GM13977 (cell line): ENCODE measurements at regions not wholly inside any gene's neighbourhood (a gene's known extent, or its start where the extent isn't known, plus 50 kb on each side); places are given as distances from the start of the nearest gene placed in this dataset.

Experiments
- DNase-seq: peaks from one replicate; pipeline ENCODE4 v3.0.0; 2012; ENCODE audit warnings: low spot score
- in situ Hi-C: fragments of 300-500 bp; cut with MboI; formaldehyde crosslinking; loops from one replicate; pipeline ENCODE4 v1.12.0; 2022; ENCODE audit warnings: low sequenced_read_pairs, low pct_unique_long_range_greater_than_20kb, mixed read lengths, inconsistent platforms; ENCODE audit not compliant: unreplicated experiment
- TF ChIP-seq, protein P1 (sequence below): IDR thresholded peaks from 2 replicates; pipeline ENCODE4 v1.5.1; 2012; ENCODE audit warnings: mild to moderate bottlenecking, control low read depth; ENCODE audit not compliant: insufficient read depth; ENCODE audit errors: extremely low read depth, missing control alignments

DNA sequence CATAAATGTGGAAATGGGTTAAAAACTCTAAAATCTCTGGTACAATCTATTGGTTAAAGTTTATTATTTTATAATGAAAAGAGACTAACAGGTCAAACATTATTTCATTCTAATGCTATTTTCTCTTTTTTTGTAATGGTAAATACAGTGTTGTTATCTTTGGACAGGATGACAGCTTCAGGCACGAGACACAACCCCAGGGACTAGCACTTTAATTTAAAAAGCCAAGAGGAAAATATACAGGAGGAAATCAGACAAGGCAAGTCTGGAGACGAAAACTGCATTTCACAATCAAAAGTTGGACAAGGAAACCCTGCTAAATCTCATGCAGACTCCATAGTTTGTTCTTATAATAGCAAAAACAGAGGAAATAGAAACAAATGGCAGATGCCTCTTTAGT is 589.1 kb upstream of the CDH8 start:
- DNase-seq, result no peak
- in situ Hi-C loops, result no loop called here
- TF ChIP-seq, protein P1, sequence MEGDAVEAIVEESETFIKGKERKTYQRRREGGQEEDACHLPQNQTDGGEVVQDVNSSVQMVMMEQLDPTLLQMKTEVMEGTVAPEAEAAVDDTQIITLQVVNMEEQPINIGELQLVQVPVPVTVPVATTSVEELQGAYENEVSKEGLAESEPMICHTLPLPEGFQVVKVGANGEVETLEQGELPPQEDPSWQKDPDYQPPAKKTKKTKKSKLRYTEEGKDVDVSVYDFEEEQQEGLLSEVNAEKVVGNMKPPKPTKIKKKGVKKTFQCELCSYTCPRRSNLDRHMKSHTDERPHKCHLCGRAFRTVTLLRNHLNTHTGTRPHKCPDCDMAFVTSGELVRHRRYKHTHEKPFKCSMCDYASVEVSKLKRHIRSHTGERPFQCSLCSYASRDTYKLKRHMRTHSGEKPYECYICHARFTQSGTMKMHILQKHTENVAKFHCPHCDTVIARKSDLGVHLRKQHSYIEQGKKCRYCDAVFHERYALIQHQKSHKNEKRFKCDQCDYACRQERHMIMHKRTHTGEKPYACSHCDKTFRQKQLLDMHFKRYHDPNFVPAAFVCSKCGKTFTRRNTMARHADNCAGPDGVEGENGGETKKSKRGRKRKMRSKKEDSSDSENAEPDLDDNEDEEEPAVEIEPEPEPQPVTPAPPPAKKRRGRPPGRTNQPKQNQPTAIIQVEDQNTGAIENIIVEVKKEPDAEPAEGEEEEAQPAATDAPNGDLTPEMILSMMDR, result no peak

DNA sequence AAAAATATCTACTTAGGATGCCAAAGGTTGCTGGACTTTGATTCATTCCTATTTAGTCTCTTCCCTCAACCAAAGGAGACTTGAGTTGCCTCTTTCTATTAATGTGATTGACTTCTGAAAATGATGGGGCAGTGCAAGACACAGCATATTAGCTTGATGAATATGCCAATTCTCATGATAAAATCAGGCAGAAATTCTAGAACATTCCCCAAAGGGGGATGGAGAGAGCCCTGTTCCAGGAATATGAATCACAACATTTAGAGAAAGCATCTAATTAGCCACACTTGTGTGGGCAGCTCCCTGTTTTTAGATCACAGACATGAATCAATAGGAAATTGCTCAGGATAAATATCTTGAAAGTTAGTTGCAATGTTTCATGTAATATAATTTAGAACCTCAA is 584.0 kb upstream of the CDH8 start:
- in situ Hi-C loops, result no loop called here

DNA sequence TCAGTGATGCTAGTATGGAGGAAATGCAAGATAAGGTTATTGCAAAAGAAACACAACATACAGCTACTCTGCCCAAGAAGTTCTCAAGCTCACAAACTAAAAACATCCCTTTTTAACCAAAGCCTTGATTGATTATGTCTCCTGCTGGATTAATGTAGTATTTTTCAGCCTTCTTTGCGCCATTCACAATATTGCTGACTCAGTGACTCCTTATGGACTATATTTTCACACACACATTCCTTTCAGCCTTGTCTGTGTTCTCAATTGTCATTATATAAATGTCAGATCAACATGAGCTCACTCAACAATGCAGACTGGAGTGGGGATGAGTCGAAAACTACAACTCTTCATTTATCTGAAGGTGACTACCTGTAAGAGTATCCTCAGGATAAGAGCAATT is 579.3 kb upstream of the CDH8 start:
- in situ Hi-C loops, result no loop called here
- TF ChIP-seq, protein P1, result no peak

More for the DNA sequence above, 584.0 kb upstream of the CDH8 start:
- no peak for DNase-seq
- TF ChIP-seq, protein P1, result no peak

DNA sequence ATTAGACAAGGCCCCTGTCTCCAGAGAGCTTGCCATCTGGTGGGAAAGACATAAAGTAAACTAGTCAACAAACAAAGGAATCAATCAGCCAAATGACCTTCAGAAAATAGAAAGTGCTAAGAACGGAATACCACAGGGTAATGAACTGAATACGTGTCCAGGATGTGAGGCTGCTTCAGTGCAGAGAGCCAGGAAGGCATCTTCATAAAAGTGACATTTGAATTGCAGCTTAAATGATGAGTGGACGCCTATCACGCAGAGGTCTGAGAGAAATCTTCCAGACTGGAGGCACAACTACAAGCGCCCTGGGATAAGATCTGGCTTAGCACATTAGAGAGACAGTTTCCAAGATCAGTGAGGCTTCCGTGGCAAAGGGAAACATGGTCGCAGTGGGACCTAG is 574.1 kb upstream of the CDH8 start:
- no peak for DNase-seq
- TF ChIP-seq, protein P1, result no peak
- in situ Hi-C loops, result no loop called here

More for the DNA sequence above, 579.3 kb upstream of the CDH8 start:
- DNase-seq, result no peak

DNA sequence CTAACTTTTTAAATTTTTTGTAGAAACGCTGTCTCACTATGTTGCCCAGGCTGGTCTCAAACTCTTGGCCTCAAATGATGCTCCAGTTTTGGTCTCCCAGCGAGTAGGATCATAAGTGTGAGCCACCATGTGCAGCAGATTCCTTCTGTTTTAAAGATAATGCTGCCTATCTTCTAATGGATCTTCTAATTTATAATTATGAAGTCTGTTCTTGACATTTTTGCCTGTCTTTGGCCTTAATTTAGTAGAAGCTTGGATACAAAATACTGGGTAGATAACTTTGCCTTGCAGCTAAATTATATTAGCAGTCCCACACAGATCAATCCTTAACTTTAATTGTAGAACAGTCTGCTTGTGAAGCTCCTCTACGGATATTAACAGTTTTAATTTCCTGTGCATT is 566.6 kb upstream of the CDH8 start:
- TF ChIP-seq, protein P1, result no peak
- DNase-seq, result no peak
- in situ Hi-C loops, result no loop called here

DNA sequence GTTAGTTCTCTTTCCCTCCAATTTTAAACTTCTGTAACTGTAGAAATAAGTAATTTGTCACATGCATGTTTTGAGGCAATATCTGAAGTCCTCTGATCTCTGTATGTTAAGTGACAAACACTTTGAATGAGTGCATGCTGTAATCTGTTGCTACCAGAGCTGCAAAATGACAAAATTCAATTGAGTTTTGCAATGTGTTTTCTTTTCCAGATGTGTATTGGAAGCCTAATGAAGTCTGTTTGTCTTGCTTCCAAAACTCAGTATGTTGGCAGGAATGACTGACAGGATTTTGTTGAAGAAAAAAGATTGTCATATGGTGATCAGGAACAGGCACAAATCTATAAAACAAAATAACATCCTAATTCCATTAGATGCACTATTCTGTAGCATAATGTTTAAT is 561.6 kb upstream of the CDH8 start:
- no peak for DNase-seq
- in situ Hi-C loops, result no loop called here

DNA sequence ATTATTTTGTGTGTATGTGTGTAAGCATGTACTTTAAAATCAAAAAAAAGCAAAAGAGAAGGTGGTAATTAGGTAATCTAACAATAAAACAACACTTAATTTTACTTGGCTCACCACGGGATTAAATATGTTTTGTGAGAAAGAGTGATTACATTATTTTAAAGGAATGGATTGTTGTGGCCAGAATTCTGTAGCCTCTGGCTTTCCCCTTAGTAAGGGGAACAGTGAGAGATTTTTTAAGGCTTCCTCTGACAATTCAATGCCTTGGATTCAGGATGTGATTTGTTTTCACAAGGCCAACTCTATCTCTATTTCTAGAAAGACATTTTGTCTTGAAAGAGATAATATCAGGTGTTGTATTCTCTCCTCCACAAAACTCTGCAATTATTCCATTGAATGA is 560.3 kb upstream of the CDH8 start:
- DNase-seq, result no peak
- TF ChIP-seq, protein P1, result no peak
- in situ Hi-C loops, result no loop called here

More for the DNA sequence above, 561.6 kb upstream of the CDH8 start:
- TF ChIP-seq, protein P1, result no peak
